ENCODE measurements at regions not wholly inside any gene's neighbourhood (a gene's known extent, or its start where the extent isn't known, plus 50 kb on each side); places are given as distances from the start of the nearest gene placed in this dataset.

DNA sequence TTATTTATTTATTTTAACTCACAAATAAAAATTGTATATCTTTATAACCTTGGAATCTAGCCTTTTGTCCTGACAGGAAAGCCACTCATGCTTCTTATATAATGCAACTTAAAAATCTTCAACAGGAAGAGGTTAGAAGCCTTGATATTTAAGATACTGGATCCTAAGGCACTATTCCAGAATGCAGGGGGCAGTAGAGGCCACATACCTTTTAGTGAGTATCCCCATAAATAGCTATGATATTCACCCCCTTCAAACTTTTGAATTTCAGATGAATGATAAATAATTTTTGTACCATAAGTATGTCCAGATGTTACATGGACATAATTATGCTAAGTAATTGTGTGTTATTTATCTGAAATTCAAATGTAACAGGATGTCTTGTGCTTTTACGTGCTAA lies 592.7 kb upstream of the VRK2 start:
- no peak overlapping the region for H3K4me3 Mint-ChIP-seq
- no peak for DNase-seq (ENCODE audit: low spot score in 2 of 2, unreplicated experiment in 2 of 2)
- TF ChIP-seq, protein P1, sequence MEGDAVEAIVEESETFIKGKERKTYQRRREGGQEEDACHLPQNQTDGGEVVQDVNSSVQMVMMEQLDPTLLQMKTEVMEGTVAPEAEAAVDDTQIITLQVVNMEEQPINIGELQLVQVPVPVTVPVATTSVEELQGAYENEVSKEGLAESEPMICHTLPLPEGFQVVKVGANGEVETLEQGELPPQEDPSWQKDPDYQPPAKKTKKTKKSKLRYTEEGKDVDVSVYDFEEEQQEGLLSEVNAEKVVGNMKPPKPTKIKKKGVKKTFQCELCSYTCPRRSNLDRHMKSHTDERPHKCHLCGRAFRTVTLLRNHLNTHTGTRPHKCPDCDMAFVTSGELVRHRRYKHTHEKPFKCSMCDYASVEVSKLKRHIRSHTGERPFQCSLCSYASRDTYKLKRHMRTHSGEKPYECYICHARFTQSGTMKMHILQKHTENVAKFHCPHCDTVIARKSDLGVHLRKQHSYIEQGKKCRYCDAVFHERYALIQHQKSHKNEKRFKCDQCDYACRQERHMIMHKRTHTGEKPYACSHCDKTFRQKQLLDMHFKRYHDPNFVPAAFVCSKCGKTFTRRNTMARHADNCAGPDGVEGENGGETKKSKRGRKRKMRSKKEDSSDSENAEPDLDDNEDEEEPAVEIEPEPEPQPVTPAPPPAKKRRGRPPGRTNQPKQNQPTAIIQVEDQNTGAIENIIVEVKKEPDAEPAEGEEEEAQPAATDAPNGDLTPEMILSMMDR (IDR thresholded peaks at IDR 0.05; ENCODE audit: unreplicated experiment) = no peak
- no peaks in the 10 kb centered on the region for H3K36me3 Mint-ChIP-seq
- H3K27me3 Mint-ChIP-seq (ENCODE audit: low read depth) = peaks cover 5% of the 10 kb centered on the region
- peaks cover 6% of the 10 kb centered on the region for H3K4me1 Mint-ChIP-seq
- H3K27ac Mint-ChIP-seq = no peak overlapping the region
- H3K9me3 Mint-ChIP-seq = peaks cover 7% of the 10 kb centered on the region

DNA sequence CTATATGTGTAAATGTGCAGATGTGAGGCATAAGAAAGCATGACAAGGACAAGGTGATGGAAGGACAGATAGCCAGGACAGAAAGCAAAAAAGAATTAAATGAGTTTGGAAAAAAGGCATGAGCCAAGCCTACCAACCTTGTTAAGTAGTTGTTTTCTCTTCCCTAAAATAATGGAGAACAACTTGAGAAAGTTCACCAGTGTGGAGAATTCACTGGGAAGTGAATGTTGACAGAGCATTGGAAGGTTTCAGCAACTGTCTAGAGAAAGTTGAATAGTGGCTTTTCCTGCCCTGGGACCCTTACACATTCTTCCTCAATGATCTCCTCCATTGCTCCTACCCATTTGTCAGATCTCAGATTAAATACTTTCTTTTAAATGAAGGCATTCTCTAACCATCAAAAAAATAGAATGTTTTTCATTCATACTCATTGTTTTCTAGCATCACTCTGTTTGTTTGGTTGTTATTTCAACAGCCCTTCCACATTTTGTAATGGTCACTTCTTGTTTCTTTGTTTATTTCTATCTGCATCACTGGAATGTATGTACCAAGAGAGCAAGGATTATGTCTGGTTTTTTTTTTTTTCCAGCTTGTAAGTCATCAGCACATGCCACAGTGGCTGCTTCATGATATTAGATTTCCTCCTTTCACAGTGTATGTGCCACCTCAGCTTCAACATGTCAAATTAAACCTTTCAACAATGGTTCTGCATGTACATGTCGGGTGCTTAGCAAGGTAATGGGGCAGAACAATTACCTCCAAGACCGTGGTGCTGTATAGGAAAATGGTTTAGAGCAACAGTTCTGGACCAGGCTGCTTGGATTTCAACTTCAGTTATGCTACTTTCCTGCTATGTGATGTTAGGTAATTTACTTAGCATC lies 586.0 kb upstream of the VRK2 start:
- Mint-ChIP-seq H3K9me3 (peaks cover 7% of the 10 kb centered on the region), H3K4me3 (no peak overlapping the region), H3K27me3 (ENCODE audit: low read depth) (no peaks in the 10 kb centered on the region), H3K4me1 (peaks cover 4% of the 10 kb centered on the region), H3K27ac (no peak overlapping the region), H3K36me3 (no peaks in the 10 kb centered on the region)
- TF ChIP-seq, protein P1 (IDR thresholded peaks at IDR 0.05; ENCODE audit: unreplicated experiment) = no peak
- DNase-seq (ENCODE audit: low spot score in 2 of 2, unreplicated experiment in 2 of 2) = no peak

DNA sequence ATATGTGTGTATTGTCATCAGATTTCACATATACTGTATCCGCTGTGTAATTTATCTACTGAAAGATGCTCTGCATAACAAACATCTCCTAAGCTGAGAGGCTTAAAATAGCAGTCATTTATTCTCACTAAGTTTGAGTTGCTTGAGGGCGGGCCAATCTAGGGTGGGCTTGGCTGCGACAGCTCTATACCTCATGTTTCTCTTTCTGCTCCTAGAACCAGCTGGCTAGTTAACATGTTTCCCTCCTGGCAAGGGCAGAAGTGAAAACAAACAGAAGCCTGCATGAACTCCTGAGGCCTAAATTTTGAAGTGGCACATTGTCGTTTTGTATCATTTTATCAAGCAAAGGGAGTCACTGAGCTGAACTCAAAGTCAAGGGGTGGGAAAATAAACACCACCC lies 585.0 kb upstream of the VRK2 start:
- H3K27ac Mint-ChIP-seq = no peak overlapping the region
- H3K4me1 Mint-ChIP-seq = peaks cover 4% of the 10 kb centered on the region
- DNase-seq (ENCODE audit: low spot score in 2 of 2, unreplicated experiment in 2 of 2) = no peak
- no peaks in the 10 kb centered on the region for H3K27me3 Mint-ChIP-seq (ENCODE audit: low read depth)
- no peak overlapping the region for H3K4me3 Mint-ChIP-seq
- TF ChIP-seq, protein P1 (IDR thresholded peaks at IDR 0.05; ENCODE audit: unreplicated experiment) = no peak
- no peaks in the 10 kb centered on the region for H3K36me3 Mint-ChIP-seq
- peaks cover 7% of the 10 kb centered on the region for H3K9me3 Mint-ChIP-seq

DNA sequence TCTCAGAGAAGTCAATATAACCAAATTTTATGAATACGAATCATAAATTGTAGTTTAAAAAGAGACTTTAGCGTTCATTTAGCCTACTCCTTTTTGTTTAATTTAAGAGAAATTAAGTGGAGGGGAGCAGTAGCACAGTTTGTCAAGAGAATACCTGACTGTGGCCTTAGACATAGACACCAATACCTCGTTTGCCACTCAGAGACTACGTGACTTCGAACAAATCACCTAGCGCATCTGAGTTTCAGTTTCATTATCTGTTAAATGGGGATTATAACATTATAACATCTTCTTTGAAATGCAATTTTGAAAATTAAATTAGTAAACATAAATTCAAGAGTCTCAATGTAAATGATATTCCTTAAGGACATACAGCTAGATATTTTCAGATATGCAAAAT lies 581.5 kb upstream of the VRK2 start:
- TF ChIP-seq, protein P1 (IDR thresholded peaks at IDR 0.05; ENCODE audit: unreplicated experiment) = no peak

DNA sequence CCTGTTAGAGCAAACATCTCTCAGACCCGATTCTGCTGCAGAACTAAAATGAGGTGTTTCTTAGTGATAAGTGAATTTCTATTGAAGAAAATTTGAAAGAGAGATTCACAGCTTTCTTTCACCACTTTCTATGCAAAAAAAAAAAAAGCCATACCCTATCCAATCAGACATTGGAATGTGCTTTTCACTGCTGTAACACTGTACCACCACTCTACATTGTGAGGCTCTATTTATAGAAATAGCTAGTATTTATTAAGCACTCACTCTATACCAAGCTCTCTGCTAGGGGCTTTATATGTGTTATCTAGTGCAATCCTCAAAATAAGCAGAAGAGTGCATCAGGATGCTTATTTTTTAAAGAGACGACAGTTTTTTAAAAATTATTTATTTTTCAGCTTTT lies 580.6 kb upstream of the VRK2 start:
- no peak for DNase-seq (ENCODE audit: low spot score in 2 of 2, unreplicated experiment in 2 of 2)
- Mint-ChIP-seq H3K27me3 (ENCODE audit: low read depth) (no peaks in the 10 kb centered on the region), H3K9me3 (peaks cover 3% of the 10 kb centered on the region), H3K4me1 (peaks cover 4% of the 10 kb centered on the region), H3K4me3 (no peak overlapping the region), H3K27ac (no peak overlapping the region), H3K36me3 (no peaks in the 10 kb centered on the region)
- TF ChIP-seq, protein P1 (IDR thresholded peaks at IDR 0.05; ENCODE audit: unreplicated experiment) = no peak

More for the DNA sequence above, 581.5 kb upstream of the VRK2 start:
- Mint-ChIP-seq H3K9me3 (peaks cover 3% of the 10 kb centered on the region), H3K27ac (no peak overlapping the region), H3K4me3 (no peak overlapping the region), H3K4me1 (peaks cover 4% of the 10 kb centered on the region), H3K27me3 (ENCODE audit: low read depth) (no peaks in the 10 kb centered on the region), H3K36me3 (no peaks in the 10 kb centered on the region)
- no peak for DNase-seq (ENCODE audit: low spot score in 2 of 2, unreplicated experiment in 2 of 2)
